Neural cell (in vitro differentiated cells): ENCODE measurements at regions not wholly inside any gene's neighbourhood (a gene's known extent, or its start where the extent isn't known, plus 50 kb on each side); places are given as distances from the start of the nearest gene placed in this dataset.

Source experiments
- H2AFZ ChIP-seq: fragments of 200-600, 300-800 bp; sonication (generic), shearing (Covaris generic); 2 replicates; pipeline ENCODE4 v1.6.0; 2014; ENCODE audit warnings: low read depth, mild to moderate bottlenecking, antibody characterized with exemption, low read length, moderate library complexity
- H3F3A ChIP-seq: fragments of 200-600 bp; shearing (Covaris generic); 2 replicates; pipeline ENCODE4 v1.6.1; 2016; ENCODE audit warnings: mild to moderate bottlenecking, moderate library complexity, mixed read lengths, antibody characterized with exemption, low read length; ENCODE audit not compliant: insufficient read depth, poor library complexity, severe bottlenecking
- H3K27ac ChIP-seq: fragments of 200-600, 300-800 bp; sonication (generic), shearing (Covaris generic); 2 replicates; pipeline ENCODE4 v1.5.1; 2014; ENCODE audit warnings: mild to moderate bottlenecking, low read length, moderate library complexity
- H3K27me3 ChIP-seq: fragments of 300-800, 200-600 bp; sonication (generic), shearing (Covaris generic); 2 replicates; pipeline ENCODE4 v1.6.0; 2014; ENCODE audit warnings: mild to moderate bottlenecking, low read depth, low read length, moderate library complexity; ENCODE audit not compliant: insufficient read depth
- H3K36me3 ChIP-seq: fragments of 300-800, 200-600 bp; sonication (generic), shearing (Covaris generic); 2 replicates; pipeline ENCODE4 v1.5.1; 2014; ENCODE audit warnings: mild to moderate bottlenecking, antibody characterized with exemption, low read length, moderate library complexity; ENCODE audit not compliant: insufficient read depth
- H3K4me2 ChIP-seq: fragments of 300-800, 200-600 bp; sonication (generic), shearing (Covaris generic); 2 replicates; pipeline ENCODE4 v1.6.0; 2014; ENCODE audit warnings: mild to moderate bottlenecking, low read length
- H3K4me3 ChIP-seq: fragments of 300-800, 200-600 bp; sonication (generic), shearing (Covaris generic); 2 replicates; pipeline ENCODE4 v1.5.1; 2014; ENCODE audit warnings: mild to moderate bottlenecking, low read length, moderate library complexity
- H3K79me2 ChIP-seq: fragments of 200-600 bp; shearing (Covaris generic); replicated peaks from 2 replicates; pipeline ENCODE4 v1.6.0; 2014; ENCODE audit warnings: mild to moderate bottlenecking, low read length, moderate library complexity; ENCODE audit not compliant: insufficient read depth
- H3K9ac ChIP-seq: fragments of 300-800, 200-600 bp; sonication (generic), shearing (Covaris generic); 2 replicates; pipeline ENCODE4 v1.6.1; 2016; ENCODE audit warnings: mild to moderate bottlenecking, low read length, mixed read lengths
- H3K9me2 ChIP-seq: fragments of 200-600 bp; shearing (Covaris generic); 2 replicates; pipeline ENCODE4 v1.6.1; 2016; ENCODE audit warnings: mild to moderate bottlenecking, low read length, mixed read lengths; ENCODE audit not compliant: insufficient read depth
- H3K9me3 ChIP-seq: fragments of 200-600, 300-800 bp; sonication (generic), shearing (Covaris generic); 2 replicates; pipeline ENCODE4 v1.6.1; 2016; ENCODE audit warnings: mild to moderate bottlenecking, mixed run types, low read length, moderate library complexity, mixed read lengths
- H4K20me1 ChIP-seq: fragments of 200-600 bp; shearing (Covaris generic); 2 replicates; pipeline ENCODE4 v1.6.1; 2016; ENCODE audit warnings: mild to moderate bottlenecking, mixed run types; ENCODE audit not compliant: insufficient read depth
- EP300 ChIP-seq: fragments of 450-650 bp; conservative IDR thresholded peaks from 2 replicates; pipeline ENCODE4 v1.6.1; 2014; ENCODE audit warnings: antibody characterized with exemption, mild to moderate bottlenecking, moderate library complexity; ENCODE audit not compliant: poor library complexity, severe bottlenecking
- EZH2 ChIP-seq: fragments of 200-600, 300-800 bp; shearing (Covaris generic), sonication (generic); IDR thresholded peaks from 2 replicates; pipeline ENCODE4 v1.6.1; 2014; ENCODE audit warnings: antibody characterized with exemption, low read length, borderline replicate concordance, mild to moderate bottlenecking; ENCODE audit not compliant: insufficient read depth, poor library complexity, severe bottlenecking
- MXI1 ChIP-seq: fragments of 450-650 bp; conservative IDR thresholded peaks from 2 replicates; pipeline ENCODE4 v1.6.1; 2014; ENCODE audit warnings: antibody characterized with exemption, mild to moderate bottlenecking; ENCODE audit not compliant: poor library complexity, severe bottlenecking
- POLR2AphosphoS5 ChIP-seq: IDR thresholded peaks from 2 replicates; pipeline ENCODE4 v1.6.1; 2012
- RAD21 ChIP-seq: fragments of 450-650 bp; conservative IDR thresholded peaks from 2 replicates; pipeline ENCODE4 v1.6.1; 2014; ENCODE audit warnings: antibody characterized with exemption, mild to moderate bottlenecking, moderate library complexity
- SMC3 ChIP-seq: fragments of 450-650 bp; conservative IDR thresholded peaks from 2 replicates; pipeline ENCODE4 v1.6.1; 2014; ENCODE audit warnings: antibody characterized with exemption, mild to moderate bottlenecking, moderate library complexity; ENCODE audit not compliant: poor library complexity
- TAF1 ChIP-seq: IDR thresholded peaks from 2 replicates; pipeline ENCODE4 v1.6.1; 2012; ENCODE audit warnings: low read depth
- TF ChIP-seq, protein P1 (sequence below): IDR thresholded peaks from 2 replicates; pipeline ENCODE4 v1.6.1; 2012; ENCODE audit warnings: borderline replicate concordance
- TF ChIP-seq, protein P2 (sequence below): fragments of 450-650 bp; IDR thresholded peaks from 2 replicates; pipeline ENCODE4 v1.5.1; 2014; ENCODE audit warnings: antibody characterized with exemption, mild to moderate bottlenecking, moderate library complexity; ENCODE audit not compliant: poor library complexity, severe bottlenecking

DNA sequence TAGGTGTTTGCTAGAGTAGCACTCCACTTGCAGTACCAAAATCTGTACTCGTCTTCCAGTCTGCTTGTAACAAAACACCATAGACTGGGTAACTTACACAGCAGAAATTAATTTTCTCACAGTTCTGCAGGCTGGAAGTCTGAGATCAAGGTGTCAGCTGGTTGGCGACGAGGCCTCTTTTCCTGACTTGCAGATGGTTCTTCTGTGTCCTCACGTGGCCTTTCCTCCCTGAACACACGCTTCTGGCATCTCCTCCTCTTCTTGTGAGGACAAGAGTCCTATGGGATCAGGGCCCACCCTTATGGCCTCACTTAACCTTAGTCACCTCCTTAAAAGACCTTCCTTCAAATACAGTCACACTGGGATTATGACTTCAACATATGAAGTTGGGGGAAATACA lies 493.5 kb upstream of the MYT1L start:
- Histone ChIP-seq H3K27ac (no peak overlapping the region), H3K9me2 (no peaks in the 10 kb centered on the region), H3K9me3 (no peaks in the 10 kb centered on the region), H3K4me2 (no peak overlapping the region), H3F3A (no peaks in the 10 kb centered on the region), H3K9ac (no peak overlapping the region), H4K20me1 (no peaks in the 10 kb centered on the region), H3K27me3 (no peaks in the 10 kb centered on the region), H2AFZ (no peak overlapping the region), H3K36me3 (no peaks in the 10 kb centered on the region), H3K79me2 (no peaks in the 10 kb centered on the region), H3K4me3 (no peak overlapping the region)
- TF ChIP-seq MXI1, result no peak
- TF ChIP-seq, protein P1, sequence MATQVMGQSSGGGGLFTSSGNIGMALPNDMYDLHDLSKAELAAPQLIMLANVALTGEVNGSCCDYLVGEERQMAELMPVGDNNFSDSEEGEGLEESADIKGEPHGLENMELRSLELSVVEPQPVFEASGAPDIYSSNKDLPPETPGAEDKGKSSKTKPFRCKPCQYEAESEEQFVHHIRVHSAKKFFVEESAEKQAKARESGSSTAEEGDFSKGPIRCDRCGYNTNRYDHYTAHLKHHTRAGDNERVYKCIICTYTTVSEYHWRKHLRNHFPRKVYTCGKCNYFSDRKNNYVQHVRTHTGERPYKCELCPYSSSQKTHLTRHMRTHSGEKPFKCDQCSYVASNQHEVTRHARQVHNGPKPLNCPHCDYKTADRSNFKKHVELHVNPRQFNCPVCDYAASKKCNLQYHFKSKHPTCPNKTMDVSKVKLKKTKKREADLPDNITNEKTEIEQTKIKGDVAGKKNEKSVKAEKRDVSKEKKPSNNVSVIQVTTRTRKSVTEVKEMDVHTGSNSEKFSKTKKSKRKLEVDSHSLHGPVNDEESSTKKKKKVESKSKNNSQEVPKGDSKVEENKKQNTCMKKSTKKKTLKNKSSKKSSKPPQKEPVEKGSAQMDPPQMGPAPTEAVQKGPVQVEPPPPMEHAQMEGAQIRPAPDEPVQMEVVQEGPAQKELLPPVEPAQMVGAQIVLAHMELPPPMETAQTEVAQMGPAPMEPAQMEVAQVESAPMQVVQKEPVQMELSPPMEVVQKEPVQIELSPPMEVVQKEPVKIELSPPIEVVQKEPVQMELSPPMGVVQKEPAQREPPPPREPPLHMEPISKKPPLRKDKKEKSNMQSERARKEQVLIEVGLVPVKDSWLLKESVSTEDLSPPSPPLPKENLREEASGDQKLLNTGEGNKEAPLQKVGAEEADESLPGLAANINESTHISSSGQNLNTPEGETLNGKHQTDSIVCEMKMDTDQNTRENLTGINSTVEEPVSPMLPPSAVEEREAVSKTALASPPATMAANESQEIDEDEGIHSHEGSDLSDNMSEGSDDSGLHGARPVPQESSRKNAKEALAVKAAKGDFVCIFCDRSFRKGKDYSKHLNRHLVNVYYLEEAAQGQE, result no peak
- TF ChIP-seq, protein P2, sequence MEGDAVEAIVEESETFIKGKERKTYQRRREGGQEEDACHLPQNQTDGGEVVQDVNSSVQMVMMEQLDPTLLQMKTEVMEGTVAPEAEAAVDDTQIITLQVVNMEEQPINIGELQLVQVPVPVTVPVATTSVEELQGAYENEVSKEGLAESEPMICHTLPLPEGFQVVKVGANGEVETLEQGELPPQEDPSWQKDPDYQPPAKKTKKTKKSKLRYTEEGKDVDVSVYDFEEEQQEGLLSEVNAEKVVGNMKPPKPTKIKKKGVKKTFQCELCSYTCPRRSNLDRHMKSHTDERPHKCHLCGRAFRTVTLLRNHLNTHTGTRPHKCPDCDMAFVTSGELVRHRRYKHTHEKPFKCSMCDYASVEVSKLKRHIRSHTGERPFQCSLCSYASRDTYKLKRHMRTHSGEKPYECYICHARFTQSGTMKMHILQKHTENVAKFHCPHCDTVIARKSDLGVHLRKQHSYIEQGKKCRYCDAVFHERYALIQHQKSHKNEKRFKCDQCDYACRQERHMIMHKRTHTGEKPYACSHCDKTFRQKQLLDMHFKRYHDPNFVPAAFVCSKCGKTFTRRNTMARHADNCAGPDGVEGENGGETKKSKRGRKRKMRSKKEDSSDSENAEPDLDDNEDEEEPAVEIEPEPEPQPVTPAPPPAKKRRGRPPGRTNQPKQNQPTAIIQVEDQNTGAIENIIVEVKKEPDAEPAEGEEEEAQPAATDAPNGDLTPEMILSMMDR, result no peak
- TF ChIP-seq EP300, result no peak
- no peak for TF ChIP-seq TAF1
- TF ChIP-seq POLR2AphosphoS5, result no peak
- TF ChIP-seq EZH2, result no peak
- no peak for TF ChIP-seq SMC3
- TF ChIP-seq RAD21, result no peak

DNA sequence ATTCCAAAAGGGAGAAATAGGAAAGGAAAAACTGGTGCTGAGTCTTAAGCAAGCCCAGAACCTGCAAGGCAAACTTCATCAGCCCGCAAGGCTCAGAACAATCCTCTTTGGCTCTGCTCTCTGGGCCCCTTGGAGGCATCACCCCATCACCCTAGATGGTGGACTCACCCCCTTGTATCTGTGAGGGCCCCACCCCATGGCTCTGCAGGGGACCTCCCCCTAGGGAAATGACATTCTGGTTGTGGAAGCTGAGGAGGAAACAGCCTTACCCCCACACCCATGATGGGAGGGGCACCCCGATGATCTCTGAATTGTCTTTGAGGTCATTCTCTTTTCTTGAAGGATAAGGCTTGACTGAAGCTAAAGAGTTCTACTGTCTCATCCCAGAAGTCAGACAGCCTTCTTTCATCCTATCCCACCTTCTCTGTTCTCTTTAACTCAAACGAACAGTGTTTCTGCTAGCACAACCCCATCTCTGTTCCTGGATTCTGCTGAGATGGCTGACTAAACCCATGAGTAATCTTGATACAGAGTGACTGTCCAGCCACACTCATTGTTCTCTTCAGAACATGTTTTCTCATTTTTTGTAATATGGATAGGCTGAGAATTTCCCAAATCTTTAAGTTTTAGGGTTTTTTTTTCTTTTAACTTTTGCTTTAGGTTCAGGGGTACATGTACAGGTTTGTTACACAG lies 492.1 kb upstream of the MYT1L start:
- no peaks in the 10 kb centered on the region for H4K20me1 ChIP-seq
- H3F3A ChIP-seq, result no peaks in the 10 kb centered on the region
- no peak overlapping the region for H3K27ac ChIP-seq
- H3K9me2 ChIP-seq, result no peaks in the 10 kb centered on the region
- no peak overlapping the region for H3K9ac ChIP-seq
- no peaks in the 10 kb centered on the region for H3K27me3 ChIP-seq
- H3K79me2 ChIP-seq, result no peaks in the 10 kb centered on the region
- no peak overlapping the region for H3K4me3 ChIP-seq
- H3K4me2 ChIP-seq, result no peak overlapping the region
- H3K9me3 ChIP-seq, result no peaks in the 10 kb centered on the region
- no peak overlapping the region for H2AFZ ChIP-seq
- H3K36me3 ChIP-seq, result no peaks in the 10 kb centered on the region
- TF ChIP-seq, protein P1, result no peak
- TF ChIP-seq POLR2AphosphoS5 (no peak), EZH2 (no peak), MXI1 (no peak), RAD21 (no peak), SMC3 (no peak)
- TF ChIP-seq, protein P2, result no peak
